GM12891 (cell line): ENCODE measurements at regions not wholly inside any gene's neighbourhood (a gene's known extent, or its start where the extent isn't known, plus 50 kb on each side); places are given as distances from the start of the nearest gene placed in this dataset.

Experiments
- PAX5 ChIP-seq: IDR thresholded peaks from 2 replicates; pipeline ENCODE4 v1.6.1; 2011; ENCODE audit warnings: low read length, moderate library complexity, mild to moderate bottlenecking; ENCODE audit not compliant: insufficient read depth, severe bottlenecking
- POLR2A ChIP-seq: IDR thresholded peaks from 2 replicates; pipeline ENCODE4 v1.6.1; 2011; ENCODE audit warnings: low read depth, low read length, control low read depth
- POLR2AphosphoS5 ChIP-seq: IDR thresholded peaks from 2 replicates; pipeline ENCODE4 v1.6.1; 2011; ENCODE audit warnings: low read depth, low read length, control low read depth
- POU2F2 ChIP-seq: IDR thresholded peaks from 2 replicates; pipeline ENCODE4 v1.6.1; 2011; ENCODE audit warnings: low read depth, mild to moderate bottlenecking, control low read depth, low read length, moderate library complexity
- SPI1 ChIP-seq: IDR thresholded peaks from 2 replicates; pipeline ENCODE4 v1.6.1; 2011; ENCODE audit warnings: low read depth, low read length, control low read depth
- TAF1 ChIP-seq: IDR thresholded peaks from 2 replicates; pipeline ENCODE4 v1.6.1; 2011; ENCODE audit warnings: low read depth, low read length, control low read depth

DNA sequence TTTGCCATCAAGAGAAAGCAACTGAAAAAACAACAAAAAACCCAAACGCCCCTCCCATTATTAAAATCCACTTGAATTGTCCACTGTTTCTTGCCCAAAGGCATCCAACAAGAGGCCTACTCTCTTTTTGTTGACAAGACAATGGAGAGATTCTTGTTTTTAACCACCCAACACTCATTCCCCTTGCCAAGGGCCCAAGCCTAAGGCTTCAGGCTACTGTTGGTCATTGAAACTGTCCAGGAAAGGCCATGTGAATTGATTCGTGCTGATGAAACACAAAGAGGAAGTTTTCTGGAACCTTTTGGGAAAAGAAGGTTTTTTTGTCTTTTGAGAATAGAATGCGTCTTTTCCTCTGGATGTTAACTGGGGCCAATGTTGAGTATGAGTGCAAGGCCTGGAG is 157.4 kb upstream of the PFN2 start:
- TF ChIP-seq POLR2A, result no peak
- TF ChIP-seq POLR2AphosphoS5, result no peak
- no peak for TF ChIP-seq TAF1
- no peak for TF ChIP-seq POU2F2
- no peak for TF ChIP-seq SPI1
- TF ChIP-seq PAX5, result no peak
